ENCODE measurements at regions not wholly inside any gene's neighbourhood (a gene's known extent, or its start where the extent isn't known, plus 50 kb on each side); places are given as distances from the start of the nearest gene placed in this dataset.

DNA sequence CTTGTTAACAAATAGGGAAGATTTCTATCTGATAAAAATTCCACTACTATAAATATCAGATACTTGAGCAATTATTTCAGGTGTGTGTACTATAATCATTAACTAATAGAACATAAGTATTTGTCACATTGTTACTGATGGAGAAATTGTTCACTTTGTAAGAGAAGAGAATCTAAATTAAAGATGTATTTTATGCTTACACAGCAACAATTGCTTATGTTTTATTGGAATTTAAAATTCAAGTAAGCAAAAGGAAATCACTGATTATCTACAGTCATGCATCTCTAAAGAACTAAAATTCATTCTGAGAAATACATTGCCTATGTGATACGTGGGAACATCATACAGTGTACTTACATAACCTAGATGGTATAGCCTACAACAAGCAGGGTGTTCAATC is 1590.8 kb downstream of the GRIK2 start:
- TF ChIP-seq, protein P1, sequence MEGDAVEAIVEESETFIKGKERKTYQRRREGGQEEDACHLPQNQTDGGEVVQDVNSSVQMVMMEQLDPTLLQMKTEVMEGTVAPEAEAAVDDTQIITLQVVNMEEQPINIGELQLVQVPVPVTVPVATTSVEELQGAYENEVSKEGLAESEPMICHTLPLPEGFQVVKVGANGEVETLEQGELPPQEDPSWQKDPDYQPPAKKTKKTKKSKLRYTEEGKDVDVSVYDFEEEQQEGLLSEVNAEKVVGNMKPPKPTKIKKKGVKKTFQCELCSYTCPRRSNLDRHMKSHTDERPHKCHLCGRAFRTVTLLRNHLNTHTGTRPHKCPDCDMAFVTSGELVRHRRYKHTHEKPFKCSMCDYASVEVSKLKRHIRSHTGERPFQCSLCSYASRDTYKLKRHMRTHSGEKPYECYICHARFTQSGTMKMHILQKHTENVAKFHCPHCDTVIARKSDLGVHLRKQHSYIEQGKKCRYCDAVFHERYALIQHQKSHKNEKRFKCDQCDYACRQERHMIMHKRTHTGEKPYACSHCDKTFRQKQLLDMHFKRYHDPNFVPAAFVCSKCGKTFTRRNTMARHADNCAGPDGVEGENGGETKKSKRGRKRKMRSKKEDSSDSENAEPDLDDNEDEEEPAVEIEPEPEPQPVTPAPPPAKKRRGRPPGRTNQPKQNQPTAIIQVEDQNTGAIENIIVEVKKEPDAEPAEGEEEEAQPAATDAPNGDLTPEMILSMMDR (IDR thresholded peaks at IDR 0.05; ENCODE audit: insufficient read depth, low read depth, low read length), result no peak
- no peak for DNase-seq (ENCODE audit: low read depth)
- H3K4me3 ChIP-seq (ENCODE audit: low read depth, low read length), result no peak overlapping the region

DNA sequence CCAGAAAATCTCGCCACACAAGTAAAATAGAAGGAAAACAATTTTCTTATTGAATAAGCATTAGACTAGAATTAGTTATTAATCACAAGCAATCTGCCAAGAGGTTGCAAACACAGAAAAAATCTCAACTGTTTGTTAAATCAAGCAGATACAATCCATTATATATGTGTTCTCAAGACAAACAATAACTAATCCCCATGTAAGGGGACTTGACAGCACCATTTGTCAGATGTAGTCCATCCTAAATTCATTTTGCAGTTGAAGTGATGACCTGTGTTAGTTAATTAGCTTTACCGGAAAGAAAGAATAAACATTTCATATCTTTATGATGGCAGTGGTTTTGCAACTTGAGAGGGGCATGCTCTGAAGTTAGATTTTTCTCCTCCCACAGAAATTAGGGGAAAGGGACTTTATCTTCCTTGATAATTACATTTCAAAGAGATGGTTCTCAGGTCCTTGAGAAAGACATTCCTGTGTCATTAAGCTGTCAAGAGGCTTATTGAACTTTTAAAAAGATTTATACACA is 1588.0 kb downstream of the GRIK2 start:
- no peak overlapping the region for H3K4me3 ChIP-seq (ENCODE audit: low read depth, low read length)
- DNase-seq (ENCODE audit: low read depth), result no peak
- TF ChIP-seq, protein P1 (IDR thresholded peaks at IDR 0.05; ENCODE audit: insufficient read depth, low read depth, low read length), result no peak

DNA sequence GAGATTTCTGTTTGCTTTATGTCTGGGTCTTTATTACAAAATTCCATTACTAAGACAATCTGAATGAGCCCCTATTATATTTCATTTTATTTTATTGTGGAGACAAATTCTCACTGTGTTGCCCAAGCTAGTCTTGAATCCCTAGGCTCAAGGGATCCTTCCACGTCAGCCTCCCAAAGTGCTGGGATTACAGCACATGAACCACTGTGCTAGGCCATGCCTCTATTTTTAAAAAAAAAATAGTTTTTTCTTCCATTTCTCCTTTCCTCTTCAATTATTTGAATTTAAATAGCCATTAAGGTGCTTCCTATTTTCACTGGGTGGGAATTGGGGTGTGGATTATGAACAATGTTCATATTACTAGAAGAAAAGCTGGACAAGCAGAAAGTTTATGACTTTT is 1587.4 kb downstream of the GRIK2 start:
- H3K4me3 ChIP-seq (ENCODE audit: low read depth, low read length), result no peak overlapping the region
- no peak for DNase-seq (ENCODE audit: low read depth)
- TF ChIP-seq, protein P1 (IDR thresholded peaks at IDR 0.05; ENCODE audit: insufficient read depth, low read depth, low read length), result no peak

DNA sequence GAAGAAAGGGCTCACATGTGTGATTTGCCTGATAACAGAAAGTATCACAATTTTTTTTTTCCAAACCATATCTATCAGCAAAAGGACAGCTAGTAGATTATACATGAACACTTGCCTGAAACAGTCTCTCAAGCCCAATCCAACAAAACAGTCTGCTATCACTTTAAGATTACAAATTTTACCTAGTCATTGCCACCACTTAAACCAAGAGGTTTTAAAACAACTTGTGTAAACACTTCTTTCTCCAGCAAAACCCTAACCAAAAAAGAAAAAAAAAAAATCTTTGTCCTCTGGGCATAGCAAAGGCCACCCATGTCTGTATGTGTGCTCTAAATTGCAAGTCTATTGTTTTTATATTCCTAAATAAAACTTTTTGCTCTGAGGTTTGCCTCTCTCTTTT is 1568.4 kb downstream of the GRIK2 start:
- TF ChIP-seq, protein P1 (IDR thresholded peaks at IDR 0.05; ENCODE audit: insufficient read depth, low read depth, low read length), result no peak
- no peak overlapping the region for H3K4me3 ChIP-seq (ENCODE audit: low read depth, low read length)
- DNase-seq (ENCODE audit: low read depth), result no peak

DNA sequence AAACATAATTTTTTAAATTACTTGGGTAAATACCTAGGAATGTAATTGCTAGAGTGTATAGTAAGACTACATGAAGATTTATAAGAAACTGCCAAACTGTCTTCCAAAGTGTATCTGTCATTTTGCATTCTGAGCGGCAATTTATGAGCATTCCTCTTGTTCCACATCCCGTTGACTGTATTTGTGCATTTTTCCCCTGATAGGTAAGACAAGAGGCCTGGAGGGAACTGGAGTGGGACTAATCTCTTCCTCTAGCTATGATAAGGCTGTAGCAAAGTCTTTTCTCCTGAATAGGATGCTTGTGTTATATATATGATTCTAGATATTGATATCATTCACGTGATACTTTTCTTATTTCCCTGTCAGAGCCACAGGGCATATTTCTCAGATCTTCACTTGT is 1557.5 kb downstream of the GRIK2 start:
- no peak overlapping the region for H3K4me3 ChIP-seq (ENCODE audit: low read depth, low read length)
- no peak for DNase-seq (ENCODE audit: low read depth)
- TF ChIP-seq, protein P1 (IDR thresholded peaks at IDR 0.05; ENCODE audit: insufficient read depth, low read depth, low read length), result no peak

DNA sequence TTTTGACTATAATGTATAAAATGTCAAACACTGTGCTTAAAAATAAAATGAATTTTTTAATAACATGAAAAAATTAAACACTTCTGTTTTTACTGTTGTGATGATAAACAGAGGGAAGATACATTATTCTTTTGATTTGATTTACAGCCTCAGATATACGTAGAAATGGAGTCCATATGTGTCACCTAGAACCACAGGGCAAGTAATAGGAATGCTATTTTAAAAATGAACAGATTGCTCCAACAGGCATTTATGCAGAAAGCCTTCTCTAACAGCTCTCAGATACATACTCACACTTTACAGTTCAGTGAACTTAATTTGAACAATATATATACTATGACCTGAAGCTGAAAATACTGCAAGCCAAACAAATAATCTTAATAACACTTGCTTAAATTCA is 1551.0 kb downstream of the GRIK2 start:
- TF ChIP-seq, protein P1 (IDR thresholded peaks at IDR 0.05; ENCODE audit: insufficient read depth, low read depth, low read length), result no peak
- no peak overlapping the region for H3K4me3 ChIP-seq (ENCODE audit: low read depth, low read length)
- DNase-seq (ENCODE audit: low read depth), result no peak

DNA sequence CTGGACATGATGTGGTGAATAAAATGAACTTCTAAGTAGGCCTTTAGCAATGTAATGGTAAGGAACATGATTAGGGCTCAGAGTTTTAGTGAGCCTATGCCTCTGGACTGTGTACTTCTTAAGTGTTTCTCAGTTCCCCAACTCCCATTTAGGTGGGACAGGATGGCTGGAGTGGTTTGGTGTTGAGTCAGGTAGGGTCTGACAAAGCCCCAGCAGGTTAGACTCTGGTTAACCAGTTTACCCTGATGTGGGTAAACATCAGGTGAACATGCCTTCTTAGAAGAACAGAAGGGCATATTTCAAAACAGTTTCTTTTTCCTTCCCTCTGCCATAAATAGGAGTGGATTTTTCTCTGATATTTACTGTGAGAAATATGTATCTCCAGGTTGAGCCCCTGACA is 1548.7 kb downstream of the GRIK2 start:
- TF ChIP-seq, protein P1 (IDR thresholded peaks at IDR 0.05; ENCODE audit: insufficient read depth, low read depth, low read length), result no peak
- no peak for DNase-seq (ENCODE audit: low read depth)
- H3K4me3 ChIP-seq (ENCODE audit: low read depth, low read length), result no peak overlapping the region

Measured in fibroblast of villous mesenchyme (primary cell).